Esophagus squamous epithelium (tissue), 4 donors: ENCODE measurements at regions not wholly inside any gene's neighbourhood (a gene's known extent, or its start where the extent isn't known, plus 50 kb on each side); places are given as distances from the start of the nearest gene placed in this dataset.

ENCODE experiments used
- POLR2A ChIP-seq, 4 donors: fragments of 450-650 bp; IDR thresholded peaks; one replicate each; pipeline ENCODE4 v1.6.1; 2017; ENCODE audit warnings: antibody characterized with exemption in 4 of 4, mild to moderate bottlenecking in 4 of 4, moderate library complexity in 3 of 4
- TF ChIP-seq, protein P1 (sequence below), 6 experiments: fragments of 450-650 bp in 4 of 6; fragments of 200-600 bp in 2 of 6; sonication (generic) in 2 of 6; IDR thresholded peaks; one replicate each; pipeline ENCODE4 v1.5.1; 2016 to 2019; ENCODE audit warnings: antibody characterized with exemption in 6 of 6, mild to moderate bottlenecking in 4 of 6, moderate library complexity in 4 of 6

DNA sequence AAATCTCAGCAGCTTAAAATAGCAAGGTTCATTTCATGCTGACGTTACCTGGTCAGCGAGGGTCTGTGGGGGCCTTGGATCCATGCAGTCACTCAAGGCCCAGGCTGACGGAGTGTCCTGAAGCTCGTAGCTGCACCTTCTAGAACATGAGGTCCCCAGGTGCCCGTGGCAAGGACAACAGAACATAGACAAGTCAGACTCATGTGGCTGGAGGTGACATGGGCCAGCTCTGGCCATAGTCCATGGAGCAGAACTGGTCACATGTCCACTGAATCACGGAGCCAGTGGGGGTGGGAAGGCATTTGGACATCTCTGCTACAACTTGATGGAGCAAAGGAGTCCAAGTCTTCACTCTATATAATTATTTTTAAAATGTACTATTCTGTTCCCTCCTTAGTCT is 233.2 kb downstream of the ACKR3 start:
- TF ChIP-seq, protein P1, sequence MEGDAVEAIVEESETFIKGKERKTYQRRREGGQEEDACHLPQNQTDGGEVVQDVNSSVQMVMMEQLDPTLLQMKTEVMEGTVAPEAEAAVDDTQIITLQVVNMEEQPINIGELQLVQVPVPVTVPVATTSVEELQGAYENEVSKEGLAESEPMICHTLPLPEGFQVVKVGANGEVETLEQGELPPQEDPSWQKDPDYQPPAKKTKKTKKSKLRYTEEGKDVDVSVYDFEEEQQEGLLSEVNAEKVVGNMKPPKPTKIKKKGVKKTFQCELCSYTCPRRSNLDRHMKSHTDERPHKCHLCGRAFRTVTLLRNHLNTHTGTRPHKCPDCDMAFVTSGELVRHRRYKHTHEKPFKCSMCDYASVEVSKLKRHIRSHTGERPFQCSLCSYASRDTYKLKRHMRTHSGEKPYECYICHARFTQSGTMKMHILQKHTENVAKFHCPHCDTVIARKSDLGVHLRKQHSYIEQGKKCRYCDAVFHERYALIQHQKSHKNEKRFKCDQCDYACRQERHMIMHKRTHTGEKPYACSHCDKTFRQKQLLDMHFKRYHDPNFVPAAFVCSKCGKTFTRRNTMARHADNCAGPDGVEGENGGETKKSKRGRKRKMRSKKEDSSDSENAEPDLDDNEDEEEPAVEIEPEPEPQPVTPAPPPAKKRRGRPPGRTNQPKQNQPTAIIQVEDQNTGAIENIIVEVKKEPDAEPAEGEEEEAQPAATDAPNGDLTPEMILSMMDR (IDR thresholded peaks at IDR 0.05) = no peak
- TF ChIP-seq POLR2A (IDR thresholded peaks at IDR 0.05) = no peak
